H1 (cell line): ENCODE measurements at regions not wholly inside any gene's neighbourhood (a gene's known extent, or its start where the extent isn't known, plus 50 kb on each side); places are given as distances from the start of the nearest gene placed in this dataset.

Experiments
- EGR1 ChIP-seq: IDR thresholded peaks from 2 replicates; pipeline ENCODE4 v1.6.1; 2011; ENCODE audit warnings: low read depth, low read length, borderline replicate concordance
- POLR2AphosphoS5 ChIP-seq: IDR thresholded peaks from 2 replicates; pipeline ENCODE4 v1.6.1; 2011; ENCODE audit warnings: low read depth, low read length
- SP1 ChIP-seq: IDR thresholded peaks from 2 replicates; pipeline ENCODE4 v1.6.1; 2011; ENCODE audit warnings: low read depth, low read length
- SUZ12 ChIP-seq: fragments of 200-600 bp; sonication (generic); IDR thresholded peaks from 2 replicates; pipeline ENCODE4 v1.6.1; 2012; ENCODE audit warnings: mild to moderate bottlenecking, inconsistent platforms, low read length, moderate library complexity, mixed read lengths

DNA sequence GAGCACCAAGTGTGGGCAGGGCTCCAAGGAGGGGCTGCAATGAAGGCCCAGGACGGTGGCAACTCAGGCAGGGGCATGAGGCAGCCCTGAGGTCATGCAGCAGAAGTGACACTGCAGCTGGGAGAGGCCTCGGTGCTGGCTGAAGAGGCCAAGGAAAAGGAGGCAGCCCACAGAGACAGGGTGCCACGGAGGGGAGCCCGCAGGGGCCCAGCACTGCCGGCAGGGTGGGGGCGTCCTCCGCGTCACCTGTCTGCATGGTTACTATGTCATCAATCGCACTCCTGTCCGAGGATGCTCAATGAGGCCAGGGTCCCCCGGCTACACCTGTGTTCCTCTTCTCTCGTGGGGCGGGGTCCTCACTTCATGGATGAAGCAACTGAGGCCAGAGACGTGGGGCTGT lies 123.1 kb downstream of the TUBA3C start (continued):
- no peak for TF ChIP-seq EGR1
- no peak for TF ChIP-seq POLR2AphosphoS5
- no peak for TF ChIP-seq SUZ12
- no peak for TF ChIP-seq SP1
